Esophagus mucosa (tissue), 1 donor: ENCODE measurements at regions not wholly inside any gene's neighbourhood (a gene's known extent, or its start where the extent isn't known, plus 50 kb on each side); places are given as distances from the start of the nearest gene placed in this dataset.
A peak's percentile ranks its signal among the peaks of the same experiment; 100 is the strongest.

Experiments used
- ATAC-seq: fragments of 200-7000 bp; cut with Tn5 transposase; one replicate; pipeline ENCODE4 v1.9.1; 2020
- donor health status: DM: yes; HTN: yes; CAD: no.

GRCh38 chr13:111456452-111457230 lies 136.2 kb downstream of the TEX29 start:
- ATAC-seq: no peak

GRCh38 chr13:111458001-111458531 lies 137.6 kb downstream of the TEX29 start:
- ATAC-seq: no peak

- no peak for ATAC-seq
These were observed 138.3 kb downstream of the TEX29 start for GRCh38 chr13:111458739-111459138.

- ATAC-seq: no peak
These were observed 139.5 kb downstream of the TEX29 start for GRCh38 chr13:111459803-111460547.

GRCh38 chr13:111460548-111461444 lies 140.4 kb downstream of the TEX29 start:
- peak; percentile 32 for ATAC-seq

- ATAC-seq: no peak
These were observed 141.2 kb downstream of the TEX29 start for GRCh38 chr13:111461445-111462149.

- no peak for ATAC-seq
These were observed 141.9 kb downstream of the TEX29 start for GRCh38 chr13:111462221-111462764.

GRCh38 chr13:111462944-111463343 lies 142.5 kb downstream of the TEX29 start:
- no peak for ATAC-seq

- no peak for ATAC-seq
These were observed 146.9 kb downstream of the TEX29 start for GRCh38 chr13:111467111-111467890.

- ATAC-seq: no peak
These were observed 147.9 kb downstream of the TEX29 start for GRCh38 chr13:111468037-111468959.

- no peak for ATAC-seq
These were observed 149.0 kb downstream of the TEX29 start for GRCh38 chr13:111469450-111469849.

- ATAC-seq: no peak
These were observed 149.6 kb downstream of the TEX29 start for GRCh38 chr13:111469916-111470506.

- ATAC-seq: no peak
These were observed 150.5 kb downstream of the TEX29 start for GRCh38 chr13:111470933-111471332.

- ATAC-seq: no peak
These were observed 151.6 kb downstream of the TEX29 start for GRCh38 chr13:111472083-111472482.

GRCh38 chr13:111472559-111473460 lies 152.4 kb downstream of the TEX29 start:
- no peak for ATAC-seq

- peak; percentile 54 for ATAC-seq
These were observed 153.9 kb downstream of the TEX29 start for GRCh38 chr13:111474136-111475002.

GRCh38 chr13:111475488-111475887 lies 155.0 kb downstream of the TEX29 start:
- no peak for ATAC-seq
